ENCODE measurements at regions not wholly inside any gene's neighbourhood (a gene's known extent, or its start where the extent isn't known, plus 50 kb on each side); places are given as distances from the start of the nearest gene placed in this dataset.
A peak's percentile ranks its signal among the peaks of the same experiment; 100 is the strongest.

DNA sequence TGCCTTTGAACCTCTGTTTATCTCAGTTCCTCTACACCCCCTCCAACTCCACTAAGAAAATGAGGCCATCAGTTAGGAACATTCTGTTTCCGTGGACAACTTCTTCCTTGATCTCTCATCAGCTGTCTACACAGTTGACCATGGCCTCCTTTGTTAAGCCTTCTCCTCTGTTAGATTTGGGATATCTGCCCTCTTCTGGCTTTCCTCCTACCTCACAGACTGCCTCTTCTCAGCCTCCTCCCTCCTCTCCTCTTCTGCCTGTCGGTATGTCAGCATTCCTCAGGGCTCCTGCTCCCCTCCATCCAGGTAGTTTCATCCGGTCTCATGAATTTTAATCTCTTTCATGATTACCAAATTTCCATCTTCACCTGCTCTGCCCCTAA is 454.9 kb downstream of the FOXO1 start:
- Histone ChIP-seq H3K27ac (ENCODE audit: low read length, poor library complexity, severe bottlenecking) (no peak overlapping the region), H3K79me1 (replicated peaks; ENCODE audit: low read length, poor library complexity, severe bottlenecking) (no peaks in the 10 kb centered on the region), H3K4me2 (ENCODE audit: low read length, poor library complexity, severe bottlenecking) (no peak overlapping the region), H3K23ac (ENCODE audit: low read length in 2 of 2) (no peak overlapping the region), H2AFZ (ENCODE audit: low read depth, low read length) (no peak overlapping the region), H2BK15ac (ENCODE audit: low read depth, poor library complexity, severe bottlenecking) (no peak overlapping the region), H2BK12ac (ENCODE audit: low read length in 2 of 2) (peak overlapping the region in 1 of 2 experiments; percentile 31), H2BK120ac (ENCODE audit: low read depth, low read length) (no peak overlapping the region), H3K27me3 (ENCODE audit: control insufficient read depth in 1 of 2, insufficient read depth in 1 of 2, low read length in 2 of 2) (peaks cover 0 to 7% of the 10 kb centered on the region in 2 experiments), H3K36me3 (ENCODE audit: control insufficient read depth in 1 of 2, insufficient read depth in 2 of 2, low read depth in 1 of 2, low read length in 2 of 2) (no peaks in the 10 kb centered on the region), H3K4me1 (ENCODE audit: control insufficient read depth, insufficient read depth, low read depth, low read length) (peaks cover 4% of the 10 kb centered on the region), H3K9ac (ENCODE audit: low read length) (no peak overlapping the region), H2BK5ac (ENCODE audit: low read depth, low read length, poor library complexity, severe bottlenecking) (no peak overlapping the region), H3K18ac (ENCODE audit: low read depth in 1 of 2, low read length in 2 of 2) (no peak overlapping the region), H4K91ac (ENCODE audit: low read length) (no peak overlapping the region), H4K8ac (ENCODE audit: low read length) (no peak overlapping the region), H3K4me3 (ENCODE audit: insufficient read depth in 1 of 2, low read depth in 1 of 2, low read length in 2 of 2) (no peak overlapping the region), H3K4ac (ENCODE audit: low read depth in 1 of 2, low read length in 2 of 2) (no peak overlapping the region), H3K14ac (ENCODE audit: low read length in 2 of 2) (no peak overlapping the region), H3K9me3 (ENCODE audit: control insufficient read depth, low read length) (no peaks in the 10 kb centered on the region), H2AK5ac (ENCODE audit: low read length, severe bottlenecking) (no peak overlapping the region)
- DNase-seq = no peak
- WGBS = 83% methylated on average over 3 of the region's 3 CpGs

- DNase-seq = no peak
- Histone ChIP-seq H3K27me3 (ENCODE audit: control insufficient read depth in 1 of 2, insufficient read depth in 1 of 2, low read length in 2 of 2) (peaks cover 0 to 7% of the 10 kb centered on the region in 2 experiments), H3K27ac (ENCODE audit: low read length, poor library complexity, severe bottlenecking) (no peak overlapping the region), H3K9me3 (ENCODE audit: control insufficient read depth, low read length) (no peaks in the 10 kb centered on the region), H3K18ac (ENCODE audit: low read depth in 1 of 2, low read length in 2 of 2) (no peak overlapping the region), H3K9ac (ENCODE audit: low read length) (no peak overlapping the region), H3K36me3 (ENCODE audit: control insufficient read depth in 1 of 2, insufficient read depth in 2 of 2, low read depth in 1 of 2, low read length in 2 of 2) (no peaks in the 10 kb centered on the region), H2BK5ac (ENCODE audit: low read depth, low read length, poor library complexity, severe bottlenecking) (no peak overlapping the region), H3K23ac (ENCODE audit: low read length in 2 of 2) (no peak overlapping the region), H3K4me3 (ENCODE audit: insufficient read depth in 1 of 2, low read depth in 1 of 2, low read length in 2 of 2) (no peak overlapping the region), H2BK120ac (ENCODE audit: low read depth, low read length) (no peak overlapping the region), H3K4ac (ENCODE audit: low read depth in 1 of 2, low read length in 2 of 2) (no peak overlapping the region), H3K14ac (ENCODE audit: low read length in 2 of 2) (no peak overlapping the region), H2BK15ac (ENCODE audit: low read depth, poor library complexity, severe bottlenecking) (no peak overlapping the region), H2AFZ (ENCODE audit: low read depth, low read length) (no peak overlapping the region), H4K91ac (ENCODE audit: low read length) (no peak overlapping the region), H3K4me1 (ENCODE audit: control insufficient read depth, insufficient read depth, low read depth, low read length) (no peaks in the 10 kb centered on the region), H3K79me1 (replicated peaks; ENCODE audit: low read length, poor library complexity, severe bottlenecking) (no peaks in the 10 kb centered on the region), H3K4me2 (ENCODE audit: low read length, poor library complexity, severe bottlenecking) (no peak overlapping the region), H4K8ac (ENCODE audit: low read length) (no peak overlapping the region), H2BK12ac (ENCODE audit: low read length in 2 of 2) (no peak overlapping the region), H2AK5ac (ENCODE audit: low read length, severe bottlenecking) (no peak overlapping the region)
Observed at GRCh38 chr13:40213779-40214178, 452.7 kb downstream of the FOXO1 start.

GRCh38 chr13:40215311-40215710 is 451.1 kb downstream of the FOXO1 start:
- H2BK12ac ChIP-seq (ENCODE audit: low read length in 2 of 2) = no peak overlapping the region
- no peak for DNase-seq
- no peak overlapping the region for H3K4me2 ChIP-seq (ENCODE audit: low read length, poor library complexity, severe bottlenecking)
- no peak overlapping the region for H2BK5ac ChIP-seq (ENCODE audit: low read depth, low read length, poor library complexity, severe bottlenecking)
- no peak overlapping the region for H3K23ac ChIP-seq (ENCODE audit: low read length in 2 of 2)
- H3K36me3 ChIP-seq (ENCODE audit: control insufficient read depth in 1 of 2, insufficient read depth in 2 of 2, low read depth in 1 of 2, low read length in 2 of 2) = no peaks in the 10 kb centered on the region
- no peaks in the 10 kb centered on the region for H3K79me1 ChIP-seq (replicated peaks; ENCODE audit: low read length, poor library complexity, severe bottlenecking)
- H3K18ac ChIP-seq (ENCODE audit: low read depth in 1 of 2, low read length in 2 of 2) = no peak overlapping the region
- no peak overlapping the region for H2AK5ac ChIP-seq (ENCODE audit: low read length, severe bottlenecking)
- H3K9ac ChIP-seq (ENCODE audit: low read length) = no peak overlapping the region
- no peak overlapping the region for H4K8ac ChIP-seq (ENCODE audit: low read length)
- H2AFZ ChIP-seq (ENCODE audit: low read depth, low read length) = no peak overlapping the region
- WGBS = 92% methylated on average over 1 of the region's 1 CpG
- peaks cover 0 to 7% of the 10 kb centered on the region in 2 experiments for H3K27me3 ChIP-seq (ENCODE audit: control insufficient read depth in 1 of 2, insufficient read depth in 1 of 2, low read length in 2 of 2)
- H3K27ac ChIP-seq (ENCODE audit: low read length, poor library complexity, severe bottlenecking) = no peak overlapping the region
- H3K4ac ChIP-seq (ENCODE audit: low read depth in 1 of 2, low read length in 2 of 2) = no peak overlapping the region
- peaks cover 1% of the 10 kb centered on the region for H3K4me1 ChIP-seq (ENCODE audit: control insufficient read depth, insufficient read depth, low read depth, low read length)
- no peak overlapping the region for H4K91ac ChIP-seq (ENCODE audit: low read length)
- no peak overlapping the region for H3K4me3 ChIP-seq (ENCODE audit: insufficient read depth in 1 of 2, low read depth in 1 of 2, low read length in 2 of 2)
- H2BK15ac ChIP-seq (ENCODE audit: low read depth, poor library complexity, severe bottlenecking) = no peak overlapping the region
- no peak overlapping the region for H3K14ac ChIP-seq (ENCODE audit: low read length in 2 of 2)
- H2BK120ac ChIP-seq (ENCODE audit: low read depth, low read length) = no peak overlapping the region
- no peaks in the 10 kb centered on the region for H3K9me3 ChIP-seq (ENCODE audit: control insufficient read depth, low read length)

DNA sequence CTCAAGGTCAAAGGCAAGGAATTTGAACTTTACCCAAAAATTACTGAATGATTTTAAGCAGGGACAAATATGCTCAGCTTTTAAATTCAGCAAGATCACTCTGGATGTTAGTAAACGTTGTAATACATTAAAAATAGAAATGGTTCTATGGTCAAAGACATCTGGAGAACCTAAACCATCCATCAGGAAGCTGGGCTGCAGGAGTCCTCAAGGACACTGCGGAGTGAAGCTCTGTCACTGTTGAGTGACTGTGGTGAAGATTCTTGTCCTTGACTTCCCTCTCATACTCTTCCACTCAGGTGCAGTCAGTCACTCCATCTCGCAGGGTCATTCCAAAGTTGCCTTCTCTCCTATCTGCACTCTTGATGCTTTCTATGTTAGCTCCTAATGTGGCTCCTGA is 450.7 kb downstream of the FOXO1 start:
- H3K9me3 ChIP-seq (ENCODE audit: control insufficient read depth, low read length) = no peaks in the 10 kb centered on the region
- H2AFZ ChIP-seq (ENCODE audit: low read depth, low read length) = no peak overlapping the region
- DNase-seq = no peak
- no peak overlapping the region for H3K4ac ChIP-seq (ENCODE audit: low read depth in 1 of 2, low read length in 2 of 2)
- peaks cover 1% of the 10 kb centered on the region for H3K4me1 ChIP-seq (ENCODE audit: control insufficient read depth, insufficient read depth, low read depth, low read length)
- no peak overlapping the region for H3K27ac ChIP-seq (ENCODE audit: low read length, poor library complexity, severe bottlenecking)
- H4K91ac ChIP-seq (ENCODE audit: low read length) = no peak overlapping the region
- no peak overlapping the region for H2BK120ac ChIP-seq (ENCODE audit: low read depth, low read length)
- H3K14ac ChIP-seq (ENCODE audit: low read length in 2 of 2) = no peak overlapping the region
- no peak overlapping the region for H2BK5ac ChIP-seq (ENCODE audit: low read depth, low read length, poor library complexity, severe bottlenecking)
- WGBS = 92% methylated on average over 2 of the region's 3 CpGs
- H3K23ac ChIP-seq (ENCODE audit: low read length in 2 of 2) = no peak overlapping the region
- H3K18ac ChIP-seq (ENCODE audit: low read depth in 1 of 2, low read length in 2 of 2) = no peak overlapping the region
- no peaks in the 10 kb centered on the region for H3K36me3 ChIP-seq (ENCODE audit: control insufficient read depth in 1 of 2, insufficient read depth in 2 of 2, low read depth in 1 of 2, low read length in 2 of 2)
- no peak overlapping the region for H3K4me2 ChIP-seq (ENCODE audit: low read length, poor library complexity, severe bottlenecking)
- H3K79me1 ChIP-seq (replicated peaks; ENCODE audit: low read length, poor library complexity, severe bottlenecking) = no peaks in the 10 kb centered on the region
- H2AK5ac ChIP-seq (ENCODE audit: low read length, severe bottlenecking) = no peak overlapping the region
- no peak overlapping the region for H4K8ac ChIP-seq (ENCODE audit: low read length)
- no peak overlapping the region for H2BK15ac ChIP-seq (ENCODE audit: low read depth, poor library complexity, severe bottlenecking)
- H3K9ac ChIP-seq (ENCODE audit: low read length) = no peak overlapping the region
- H3K27me3 ChIP-seq (ENCODE audit: control insufficient read depth in 1 of 2, insufficient read depth in 1 of 2, low read length in 2 of 2) = peaks cover 0 to 7% of the 10 kb centered on the region in 2 experiments
- H2BK12ac ChIP-seq (ENCODE audit: low read length in 2 of 2) = no peak overlapping the region
- no peak overlapping the region for H3K4me3 ChIP-seq (ENCODE audit: insufficient read depth in 1 of 2, low read depth in 1 of 2, low read length in 2 of 2)
